ENCODE measurements at regions not wholly inside any gene's neighbourhood (a gene's known extent, or its start where the extent isn't known, plus 50 kb on each side); places are given as distances from the start of the nearest gene placed in this dataset.

- no peak for TF ChIP-seq CTCF (conservative IDR thresholded peaks at IDR 0.05 in 1 of 2, IDR thresholded peaks at IDR 0.05 in 1 of 2; ENCODE audit: extremely low read depth in 1 of 2, insufficient read depth in 1 of 2, low read depth in 1 of 2, low read length in 2 of 2)
- TF ChIP-seq EZH2 (IDR thresholded peaks at IDR 0.05; ENCODE audit: borderline replicate concordance, low read length): no peak
Measured at GRCh38 chr6:100172322-100172713, 178.3 kb upstream of the MCHR2 start.
